Neutrophil (primary cell): ENCODE measurements at regions not wholly inside any gene's neighbourhood (a gene's known extent, or its start where the extent isn't known, plus 50 kb on each side); places are given as distances from the start of the nearest gene placed in this dataset.

Source experiments
- H3K27ac ChIP-seq: fragments of 200-600 bp; sonication (generic); 2 replicates; pipeline ENCODE4 v1.5.1; 2016; ENCODE audit warnings: mild to moderate bottlenecking, moderate library complexity
- H3K27me3 ChIP-seq: fragments of 200-600 bp; sonication (generic); 2 replicates; pipeline ENCODE4 v1.6.0; 2016; ENCODE audit warnings: mild to moderate bottlenecking
- H3K36me3 ChIP-seq: fragments of 200-600 bp; sonication (generic); 2 replicates; pipeline ENCODE4 v1.5.1; 2017
- H3K4me1 ChIP-seq, 2 experiments: fragments of 200-600 bp in 1 of 2; sonication (generic) in 1 of 2; 1 replicate in 1 of 2; 2 replicates in 1 of 2; pipeline versions ENCODE4 v1.5.1 to v1.6.1; 2013 to 2016; ENCODE audit warnings: low read depth in 1 of 2, low read length in 1 of 2, mild to moderate bottlenecking in 1 of 2, moderate library complexity in 1 of 2; ENCODE audit not compliant: control insufficient read depth in 1 of 2, insufficient read depth in 1 of 2
- H3K4me3 ChIP-seq, 2 experiments: fragments of 200-600 bp in 1 of 2; sonication (generic) in 1 of 2; 1 replicate in 1 of 2; 2 replicates in 1 of 2; pipeline ENCODE4 v1.5.1; 2013 to 2016; ENCODE audit warnings: low read depth in 1 of 2, low read length in 1 of 2, mild to moderate bottlenecking in 1 of 2, moderate library complexity in 1 of 2
- H3K9me3 ChIP-seq: fragments of 200-600 bp; sonication (generic); 2 replicates; pipeline ENCODE4 v1.5.1; 2016
- TF ChIP-seq, protein P1 (sequence below): fragments of 200-600 bp; sonication (generic); IDR thresholded peaks from 2 replicates; pipeline ENCODE4 v1.5.1; 2016; ENCODE audit warnings: antibody characterized with exemption

DNA sequence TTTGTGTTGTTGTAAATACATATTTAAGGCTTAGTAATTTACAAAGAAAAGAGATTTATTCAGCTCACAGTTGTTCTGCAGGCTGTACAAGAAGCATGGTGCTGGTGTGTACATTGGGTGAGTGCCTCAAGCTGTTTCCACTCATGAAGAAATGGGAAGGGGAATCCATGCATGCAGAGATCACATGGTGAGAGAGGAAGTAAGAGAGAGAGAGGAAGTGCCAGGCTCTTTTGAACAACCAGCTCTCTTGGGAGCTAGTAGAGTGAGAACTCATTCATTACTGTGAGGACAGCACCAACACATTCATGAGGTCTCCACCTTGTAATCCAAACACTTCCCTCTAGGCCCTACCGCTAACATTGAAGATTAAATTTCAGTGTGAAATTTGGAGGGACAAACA, 909.2 kb downstream of the NSUN3 start:
- H3K9me3 ChIP-seq, result no peaks in the 10 kb centered on the region
- no peaks in the 10 kb centered on the region for H3K27me3 ChIP-seq
- no peak overlapping the region for H3K27ac ChIP-seq
- no peaks in the 10 kb centered on the region for H3K36me3 ChIP-seq
- no peak overlapping the region for H3K4me3 ChIP-seq
- H3K4me1 ChIP-seq, result no peaks in the 10 kb centered on the region
- TF ChIP-seq, protein P1, sequence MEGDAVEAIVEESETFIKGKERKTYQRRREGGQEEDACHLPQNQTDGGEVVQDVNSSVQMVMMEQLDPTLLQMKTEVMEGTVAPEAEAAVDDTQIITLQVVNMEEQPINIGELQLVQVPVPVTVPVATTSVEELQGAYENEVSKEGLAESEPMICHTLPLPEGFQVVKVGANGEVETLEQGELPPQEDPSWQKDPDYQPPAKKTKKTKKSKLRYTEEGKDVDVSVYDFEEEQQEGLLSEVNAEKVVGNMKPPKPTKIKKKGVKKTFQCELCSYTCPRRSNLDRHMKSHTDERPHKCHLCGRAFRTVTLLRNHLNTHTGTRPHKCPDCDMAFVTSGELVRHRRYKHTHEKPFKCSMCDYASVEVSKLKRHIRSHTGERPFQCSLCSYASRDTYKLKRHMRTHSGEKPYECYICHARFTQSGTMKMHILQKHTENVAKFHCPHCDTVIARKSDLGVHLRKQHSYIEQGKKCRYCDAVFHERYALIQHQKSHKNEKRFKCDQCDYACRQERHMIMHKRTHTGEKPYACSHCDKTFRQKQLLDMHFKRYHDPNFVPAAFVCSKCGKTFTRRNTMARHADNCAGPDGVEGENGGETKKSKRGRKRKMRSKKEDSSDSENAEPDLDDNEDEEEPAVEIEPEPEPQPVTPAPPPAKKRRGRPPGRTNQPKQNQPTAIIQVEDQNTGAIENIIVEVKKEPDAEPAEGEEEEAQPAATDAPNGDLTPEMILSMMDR, result no peak

DNA sequence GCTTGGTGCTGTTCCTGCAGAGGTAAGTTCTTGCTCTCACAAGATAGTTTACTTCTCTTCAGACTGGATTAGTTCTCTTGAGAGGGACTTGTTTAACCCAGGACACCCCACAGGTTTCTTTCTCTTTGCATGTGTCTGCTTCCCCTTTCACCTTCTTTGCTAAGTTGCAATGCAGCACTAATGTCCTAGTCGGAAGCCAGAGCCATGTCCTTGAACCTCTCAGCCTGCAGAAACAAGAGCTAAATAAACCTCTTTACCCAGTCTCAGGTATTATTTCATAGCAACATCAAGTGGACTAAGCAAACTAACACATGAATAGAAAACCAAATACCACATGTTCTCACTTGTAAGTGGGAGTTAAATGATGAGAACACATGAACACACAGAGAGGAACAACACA, 915.2 kb downstream of the NSUN3 start:
- Histone ChIP-seq H3K4me3 (no peak overlapping the region), H3K9me3 (no peaks in the 10 kb centered on the region)

DNA sequence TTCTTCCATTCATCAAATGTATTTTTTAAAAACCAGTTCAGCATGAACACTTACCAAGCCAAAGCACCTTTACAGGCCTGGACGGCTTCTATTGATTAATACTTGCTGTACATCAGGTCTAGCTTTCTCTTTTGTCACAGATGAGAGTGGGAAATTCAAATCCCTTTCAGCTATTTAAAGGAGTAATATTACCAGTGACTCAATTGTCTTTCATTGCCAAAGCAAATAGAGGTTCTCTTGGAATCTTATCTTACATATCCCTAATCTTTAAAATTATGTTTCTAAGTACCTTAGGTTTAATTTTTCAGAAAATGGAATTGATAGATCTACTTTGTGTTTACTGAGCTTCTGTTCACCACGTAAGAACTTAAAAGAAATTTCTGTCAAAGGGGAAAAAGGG, 922.9 kb downstream of the NSUN3 start:
- Histone ChIP-seq H3K9me3 (no peaks in the 10 kb centered on the region), H3K36me3 (no peaks in the 10 kb centered on the region), H3K27ac (no peak overlapping the region), H3K27me3 (no peaks in the 10 kb centered on the region), H3K4me3 (no peak overlapping the region), H3K4me1 (no peaks in the 10 kb centered on the region)
- TF ChIP-seq, protein P1, result no peak

More for the DNA sequence above, 915.2 kb downstream of the NSUN3 start:
- Histone ChIP-seq H3K27me3 (no peaks in the 10 kb centered on the region), H3K4me1 (no peaks in the 10 kb centered on the region), H3K27ac (no peak overlapping the region), H3K36me3 (no peaks in the 10 kb centered on the region)
- TF ChIP-seq, protein P1, result no peak

DNA sequence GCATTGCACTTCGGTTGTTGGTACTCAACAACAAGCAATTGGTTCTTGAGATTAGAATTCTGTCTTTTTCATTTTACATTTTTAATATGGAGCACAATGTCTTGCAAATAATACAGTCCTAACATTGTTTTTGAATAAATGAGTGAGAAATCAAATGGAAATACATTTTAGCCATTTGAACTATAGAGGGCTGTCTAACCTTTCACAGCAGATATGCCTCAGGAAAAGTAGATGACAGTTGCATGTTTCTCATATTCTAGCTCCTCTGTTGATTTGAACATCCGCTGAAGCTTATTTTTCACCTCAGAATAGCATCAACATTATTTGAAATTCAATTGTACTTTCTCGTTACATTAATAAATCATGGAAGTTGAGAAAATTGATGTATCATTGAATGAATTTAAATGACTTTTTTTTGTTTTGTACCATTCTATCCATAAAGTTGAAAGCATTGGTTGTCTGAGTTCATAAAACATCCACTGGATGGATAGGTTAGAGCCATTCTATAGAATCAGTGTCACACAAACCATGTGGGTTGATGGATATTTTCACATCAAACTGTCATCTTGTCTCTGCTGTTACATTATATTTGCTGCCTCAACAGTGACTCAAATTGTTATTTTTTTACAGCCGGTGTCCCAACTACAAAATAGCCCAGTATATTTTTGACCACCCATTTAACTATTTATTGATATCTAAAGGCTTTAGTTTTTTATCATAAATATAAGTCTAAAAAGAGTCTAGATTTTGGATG, 928.3 kb downstream of the NSUN3 start:
- Histone ChIP-seq H3K27ac (no peak overlapping the region), H3K4me3 (no peak overlapping the region), H3K27me3 (no peaks in the 10 kb centered on the region), H3K9me3 (no peaks in the 10 kb centered on the region), H3K36me3 (no peaks in the 10 kb centered on the region), H3K4me1 (no peaks in the 10 kb centered on the region)
- TF ChIP-seq, protein P1, result no peak

DNA sequence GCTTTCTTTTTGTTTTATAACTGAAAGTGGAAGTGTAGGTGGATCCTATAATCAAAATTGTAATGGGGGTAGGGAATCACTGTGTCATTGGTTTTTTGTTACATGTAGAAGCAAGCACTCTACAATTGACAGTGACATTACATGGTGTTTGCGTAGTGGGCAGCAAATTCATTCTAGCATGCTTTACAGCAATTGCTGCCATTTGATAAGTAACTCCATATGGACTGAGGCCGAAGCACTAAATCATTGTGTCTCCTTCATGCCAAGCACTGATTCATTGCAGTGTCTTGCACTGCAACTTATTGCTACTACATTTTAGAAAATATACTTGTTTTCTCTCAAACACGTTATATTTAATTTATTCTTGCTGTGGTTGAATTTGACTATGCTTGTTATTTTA, 933.9 kb downstream of the NSUN3 start:
- no peak overlapping the region for H3K4me3 ChIP-seq
- no peaks in the 10 kb centered on the region for H3K27me3 ChIP-seq
- TF ChIP-seq, protein P1, result no peak
- no peak overlapping the region for H3K27ac ChIP-seq
- no peaks in the 10 kb centered on the region for H3K36me3 ChIP-seq
- no peaks in the 10 kb centered on the region for H3K4me1 ChIP-seq
- H3K9me3 ChIP-seq, result no peaks in the 10 kb centered on the region
